GM12878 (cell line): ENCODE measurements at regions not wholly inside any gene's neighbourhood (a gene's known extent, or its start where the extent isn't known, plus 50 kb on each side); places are given as distances from the start of the nearest gene placed in this dataset.

Source experiments
- ATAC-seq: fragments of 200-7000 bp; cut with Tn5 transposase; 3 replicates; pipeline ENCODE4 v1.9.1; 2020; ENCODE audit warnings: mild to moderate bottlenecking, moderate library complexity
- BruUV-seq: library from RNA; stranded (reverse); fragments of 400-500 nt; replicated peaks from 2 replicates; lab custom pipeline; 2021; lab: Mats Ljungman, UMichigan
- CTCF ChIA-PET: fragments of 300-600 bp; sonication (Branson Sonifier 250); formaldehyde crosslinking; extraction: SDS; loops from one replicate; lab custom pipeline; 2021; ENCODE audit warnings: inconsistent platforms; lab: Yijun Ruan, JAX
- POLR2A ChIA-PET: fragments of 350-600 bp; formaldehyde crosslinking; extraction: SDS; loops from one replicate; lab custom pipeline; 2021; ENCODE audit warnings: inconsistent platforms; lab: Charles Lee
- RAD21 ChIA-PET: fragments of 300-600 bp; sonication (Branson Sonifier 250); formaldehyde crosslinking; loops from one replicate; lab custom pipeline; 2023; ENCODE audit warnings: antibody characterized with exemption; ENCODE audit not compliant: unreplicated experiment; lab: Charles Lee
- SMC1A ChIA-PET: fragments of 300-600 bp; sonication (Branson Sonifier 250); formaldehyde crosslinking; loops from one replicate; lab custom pipeline; 2023; ENCODE audit not compliant: unreplicated experiment, uncharacterized antibody; lab: Charles Lee
- DNase-seq: peaks from one replicate; pipeline ENCODE4 v3.0.0-alpha.2; 2011; ENCODE audit warnings: low read depth, low spot score
- FAIRE-seq: peaks from 3 replicates; lab custom pipeline; 2011; peaks lifted over from hg19 to GRCh38; lab: Jason Lieb, UNC
- H2AFZ ChIP-seq: 2 replicates; pipeline ENCODE4 v1.6.0; 2011; ENCODE audit warnings: low read depth, low read length, control low read depth; ENCODE audit not compliant: control insufficient read depth
- H3K27ac ChIP-seq: 2 replicates; pipeline ENCODE4 v1.5.1; 2011; ENCODE audit warnings: control low read depth; ENCODE audit not compliant: control insufficient read depth, insufficient read depth
- H3K27me3 ChIP-seq, 2 experiments: replicated peaks in 1 of 2; 2 replicates each; pipeline versions ENCODE4 v1.6.0 to v1.6.1; 2011; ENCODE audit warnings: low read length in 1 of 2; ENCODE audit not compliant: control insufficient read depth in 2 of 2, insufficient read depth in 2 of 2
- H3K36me3 ChIP-seq, 2 experiments: 2 replicates each; pipeline ENCODE4 v1.5.1; 2011; ENCODE audit warnings: low read length in 1 of 2; ENCODE audit not compliant: control insufficient read depth in 2 of 2, insufficient read depth in 2 of 2
- H3K4me1 ChIP-seq: 2 replicates; pipeline ENCODE4 v1.6.1; 2011; ENCODE audit warnings: mild to moderate bottlenecking, low read length, moderate library complexity, mixed read lengths; ENCODE audit not compliant: control insufficient read depth, insufficient read depth
- H3K4me2 ChIP-seq: 2 replicates; pipeline ENCODE4 v1.6.0; 2011; ENCODE audit warnings: control low read depth; ENCODE audit not compliant: control insufficient read depth, insufficient read depth
- H3K4me3 ChIP-seq: fragments of 200-600 bp; sonication (generic); 2 replicates; pipeline ENCODE4 v1.5.1; 2016
- H3K79me2 ChIP-seq: 2 replicates; pipeline ENCODE4 v1.6.0; 2011; ENCODE audit warnings: low read length; ENCODE audit not compliant: control insufficient read depth, insufficient read depth
- H3K9ac ChIP-seq: 2 replicates; pipeline ENCODE4 v1.8.0; 2011; ENCODE audit warnings: low read length, control low read depth, mixed read lengths; ENCODE audit not compliant: control insufficient read depth, insufficient read depth
- H3K9me3 ChIP-seq: replicated peaks from 3 replicates; pipeline ENCODE4 v1.5.1; 2011; ENCODE audit warnings: mild to moderate bottlenecking, low read length; ENCODE audit not compliant: control insufficient read depth, insufficient read depth
- H4K20me1 ChIP-seq: 2 replicates; pipeline ENCODE4 v1.6.0; 2011; ENCODE audit not compliant: control insufficient read depth, insufficient read depth
- CHD1 ChIP-seq: IDR thresholded peaks from 2 replicates; pipeline ENCODE4 v1.6.1; 2012; ENCODE audit warnings: low read depth, low read length, improper control_type of control experiment
- CHD2 ChIP-seq: IDR thresholded peaks from 2 replicates; pipeline ENCODE4 v1.6.1; 2011; ENCODE audit warnings: low read depth, low read length, improper control_type of control experiment, borderline replicate concordance
- IRF4 ChIP-seq: IDR thresholded peaks from 2 replicates; pipeline ENCODE4 v1.6.1; 2011; ENCODE audit warnings: low read depth, low read length
- SREBF2 ChIP-seq: IDR thresholded peaks from 2 replicates; pipeline ENCODE4 v1.6.1; 2012; ENCODE audit warnings: mild to moderate bottlenecking, low read length
- STAT3 ChIP-seq: IDR thresholded peaks from 2 replicates; pipeline ENCODE4 v1.6.1; 2011; ENCODE audit warnings: low read depth, low read length, improper control_type of control experiment
- WGBS: methylation state at CpG from one replicate; pipeline ENCODE4 v1.1.6; 2016; ENCODE audit warnings: low lambda C conversion rate; ENCODE audit not compliant: insufficient replicate concordance, insufficient coverage; ENCODE audit errors: missing lambda C conversion rate; 5-methylcytosine and 5-hydroxymethylcytosine counted together
- in situ Hi-C: fragments of 300-500 bp; cut with MboI; formaldehyde crosslinking; loops from 9 replicates; pipeline ENCODE4 v1.14.3; 2018; ENCODE audit warnings: mixed read lengths
- intact Hi-C: fragments of 100-400 bp; cut with micrococcal nuclease; formaldehyde crosslinking; loops from one replicate; pipeline ENCODE4 v1.14.2; 2022; ENCODE audit not compliant: unreplicated experiment
- TF ChIP-seq, protein P1 (sequence below): fragments of 450-650 bp; formaldehyde crosslinking; IDR thresholded peaks from 2 replicates; pipeline ENCODE4 v1.4.0; 2020; ENCODE audit warnings: mild to moderate bottlenecking, moderate library complexity

DNA sequence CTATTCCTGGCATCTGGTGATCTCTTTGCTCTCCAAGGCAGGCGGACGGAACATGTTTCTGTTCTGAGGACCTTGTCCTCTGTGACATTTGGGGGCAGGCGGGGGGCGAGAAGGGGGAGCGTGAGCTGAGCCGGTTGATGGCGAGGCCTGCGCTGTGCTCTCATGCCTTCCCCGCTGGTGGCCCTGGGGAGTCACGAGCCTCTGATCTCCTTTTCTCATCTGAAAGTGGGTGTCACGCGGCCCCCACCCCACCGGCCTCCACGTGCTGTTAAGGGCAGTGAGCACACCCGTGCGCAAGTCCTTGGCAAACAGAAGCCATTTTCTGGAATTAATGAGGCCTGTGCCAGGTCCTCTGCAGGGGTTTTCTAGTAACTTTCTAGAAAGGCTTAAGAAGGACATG, 102.8 kb upstream of the ACTRT2 start (continued):
- no peak for TF ChIP-seq STAT3

- in situ Hi-C loops (no loop called here), intact Hi-C loops (no loop called here)
- Histone ChIP-seq H3K36me3 (no peaks in the 10 kb centered on the region), H3K4me3 (no peak overlapping the region), H3K27me3 (no peaks in the 10 kb centered on the region), H4K20me1 (no peaks in the 10 kb centered on the region), H3K4me2 (no peak overlapping the region), H2AFZ (no peak overlapping the region), H3K9me3 (no peaks in the 10 kb centered on the region; the same call in 2 of the 3 replicates), H3K27ac (no peak overlapping the region), H3K79me2 (no peaks in the 10 kb centered on the region), H3K9ac (no peak overlapping the region), H3K4me1 (no peaks in the 10 kb centered on the region)
- ChIA-PET RAD21 (no interaction called here), SMC1A (no interaction called here), POLR2A (no interaction called here), CTCF (interaction anchor here (0.6 kb wide), 1 partner anchor 478 kb away, joined by 3 read pairs; no protein-coding TSS in a partner anchor)
- TF ChIP-seq CHD2 (no peak), SREBF2 (no peak), IRF4 (no peak)
- no peak for ATAC-seq
- BruUV-seq: no TSS peak
- no peak for FAIRE-seq
- 71% methylated on average over 17 of the region's 17 CpGs for WGBS
- no peak for DNase-seq
These were observed 101.4 kb upstream of the ACTRT2 start for GRCh38 chr1:2919841-2920240.

GRCh38 chr1:2920421-2921015, 100.7 kb upstream of the ACTRT2 start:
- ATAC-seq: no peak
- Histone ChIP-seq H3K4me1 (no peaks in the 10 kb centered on the region), H2AFZ (no peak overlapping the region), H3K27me3 (no peaks in the 10 kb centered on the region), H3K79me2 (no peaks in the 10 kb centered on the region), H3K36me3 (no peaks in the 10 kb centered on the region), H3K4me2 (no peak overlapping the region)
- ChIA-PET CTCF (interaction anchor here (0.6 kb wide), 1 partner anchor 479 kb away, joined by 3 read pairs; no protein-coding TSS in a partner anchor), SMC1A (no interaction called here), RAD21 (no interaction called here)
- intact Hi-C loops (no loop called here), in situ Hi-C loops (no loop called here)
- no peak for FAIRE-seq
- no TSS peak for BruUV-seq
- no peak for TF ChIP-seq CHD1
- TF ChIP-seq, protein P1, sequence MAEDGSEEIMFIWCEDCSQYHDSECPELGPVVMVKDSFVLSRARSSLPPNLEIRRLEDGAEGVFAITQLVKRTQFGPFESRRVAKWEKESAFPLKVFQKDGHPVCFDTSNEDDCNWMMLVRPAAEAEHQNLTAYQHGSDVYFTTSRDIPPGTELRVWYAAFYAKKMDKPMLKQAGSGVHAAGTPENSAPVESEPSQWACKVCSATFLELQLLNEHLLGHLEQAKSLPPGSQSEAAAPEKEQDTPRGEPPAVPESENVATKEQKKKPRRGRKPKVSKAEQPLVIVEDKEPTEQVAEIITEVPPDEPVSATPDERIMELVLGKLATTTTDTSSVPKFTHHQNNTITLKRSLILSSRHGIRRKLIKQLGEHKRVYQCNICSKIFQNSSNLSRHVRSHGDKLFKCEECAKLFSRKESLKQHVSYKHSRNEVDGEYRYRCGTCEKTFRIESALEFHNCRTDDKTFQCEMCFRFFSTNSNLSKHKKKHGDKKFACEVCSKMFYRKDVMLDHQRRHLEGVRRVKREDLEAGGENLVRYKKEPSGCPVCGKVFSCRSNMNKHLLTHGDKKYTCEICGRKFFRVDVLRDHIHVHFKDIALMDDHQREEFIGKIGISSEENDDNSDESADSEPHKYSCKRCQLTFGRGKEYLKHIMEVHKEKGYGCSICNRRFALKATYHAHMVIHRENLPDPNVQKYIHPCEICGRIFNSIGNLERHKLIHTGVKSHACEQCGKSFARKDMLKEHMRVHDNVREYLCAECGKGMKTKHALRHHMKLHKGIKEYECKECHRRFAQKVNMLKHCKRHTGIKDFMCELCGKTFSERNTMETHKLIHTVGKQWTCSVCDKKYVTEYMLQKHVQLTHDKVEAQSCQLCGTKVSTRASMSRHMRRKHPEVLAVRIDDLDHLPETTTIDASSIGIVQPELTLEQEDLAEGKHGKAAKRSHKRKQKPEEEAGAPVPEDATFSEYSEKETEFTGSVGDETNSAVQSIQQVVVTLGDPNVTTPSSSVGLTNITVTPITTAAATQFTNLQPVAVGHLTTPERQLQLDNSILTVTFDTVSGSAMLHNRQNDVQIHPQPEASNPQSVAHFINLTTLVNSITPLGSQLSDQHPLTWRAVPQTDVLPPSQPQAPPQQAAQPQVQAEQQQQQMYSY (CRISPR knock-in tag): no peak
- TF ChIP-seq, all 136 proteins: peak for 0
- no peak for DNase-seq
- H3K9ac ChIP-seq: no peak overlapping the region
- H3K27ac ChIP-seq: no peak overlapping the region
- H4K20me1 ChIP-seq: no peaks in the 10 kb centered on the region
- H3K4me3 ChIP-seq: no peak overlapping the region
- POLR2A ChIA-PET: no interaction called here
- H3K9me3 ChIP-seq: no peaks in the 10 kb centered on the region; the same call in 2 of the 3 replicates
- WGBS: 36% methylated on average over 14 of the region's 14 CpGs
